ENCODE measurements at regions not wholly inside any gene's neighbourhood (a gene's known extent, or its start where the extent isn't known, plus 50 kb on each side); places are given as distances from the start of the nearest gene placed in this dataset.
"Not testable (repeated sequence)": the region's sequence is repeated elsewhere in the genome, so short reads cannot be mapped to it uniquely, and the experiment has no call there.

DNA sequence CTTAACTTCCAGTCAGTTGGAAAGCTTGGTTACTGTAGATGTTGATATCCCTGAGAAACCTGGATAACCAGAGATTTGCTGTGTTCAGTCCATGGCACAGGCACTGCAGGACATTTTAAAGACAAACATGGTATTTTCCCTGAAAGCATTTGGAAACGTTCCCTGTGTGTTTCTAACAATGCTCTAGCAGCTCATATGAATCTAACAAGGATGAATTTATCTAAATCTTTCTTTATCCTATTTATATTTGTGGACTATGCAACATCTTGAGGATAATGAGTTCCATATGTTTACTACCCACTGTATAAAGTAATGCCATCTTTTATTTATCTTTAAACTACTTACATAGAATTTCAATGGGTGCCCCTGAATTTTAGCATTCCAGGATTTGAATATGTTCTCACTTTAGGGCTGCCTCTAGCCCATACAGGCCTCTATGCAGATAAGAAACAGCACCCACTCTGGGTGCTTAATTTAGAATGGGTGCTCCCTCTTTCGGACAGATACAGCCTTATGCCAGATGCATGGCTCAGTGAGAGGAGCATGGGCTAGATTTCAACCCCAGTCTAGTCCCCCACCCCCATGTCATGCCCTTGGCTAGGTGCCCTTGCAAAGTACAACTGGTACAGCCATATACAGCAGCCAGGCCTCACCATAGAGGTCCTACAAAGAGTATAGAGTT lies 50.6 kb upstream of the NEMP2 start:
- no peak for DNase-seq

DNA sequence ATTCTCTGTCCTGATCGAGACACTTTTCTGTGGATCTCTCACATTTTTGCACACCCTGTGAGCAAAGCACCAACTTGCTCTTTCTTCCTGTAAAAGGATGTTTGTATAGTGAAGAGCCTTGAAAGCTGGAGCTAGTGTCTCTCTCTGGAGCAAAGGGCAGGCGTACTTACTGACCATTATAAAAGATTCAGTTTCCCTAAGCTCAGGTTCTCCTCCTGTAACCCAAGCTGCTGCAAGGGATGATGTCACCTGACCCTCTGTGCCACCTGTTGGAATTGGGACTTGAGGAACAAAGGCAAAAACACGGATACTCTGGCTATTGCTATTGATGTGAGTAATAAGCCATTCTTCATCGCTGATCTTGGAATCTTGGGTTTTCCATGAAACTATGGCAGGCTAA lies 52.6 kb upstream of the NEMP2 start:
- no peak for DNase-seq

DNA sequence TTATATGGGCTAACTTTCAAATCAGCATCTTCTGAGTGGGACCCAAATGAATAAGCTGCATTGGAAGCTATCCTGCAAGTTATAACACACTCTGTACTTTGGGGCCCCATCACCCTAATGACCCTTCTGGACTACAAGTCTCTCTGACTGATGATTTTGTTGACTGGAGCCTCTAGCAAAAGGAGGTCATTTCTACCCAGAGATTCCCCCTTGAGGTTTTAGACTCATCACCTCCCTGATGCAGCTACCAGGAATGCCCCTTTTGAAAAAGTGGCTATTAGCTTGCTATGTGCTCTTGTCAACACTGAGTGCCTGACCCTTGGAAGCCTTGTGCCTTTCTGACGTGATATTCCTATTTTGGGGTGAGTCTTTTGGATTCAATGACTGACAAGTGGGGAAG lies 54.5 kb upstream of the NEMP2 start:
- DNase-seq = no peak

DNA sequence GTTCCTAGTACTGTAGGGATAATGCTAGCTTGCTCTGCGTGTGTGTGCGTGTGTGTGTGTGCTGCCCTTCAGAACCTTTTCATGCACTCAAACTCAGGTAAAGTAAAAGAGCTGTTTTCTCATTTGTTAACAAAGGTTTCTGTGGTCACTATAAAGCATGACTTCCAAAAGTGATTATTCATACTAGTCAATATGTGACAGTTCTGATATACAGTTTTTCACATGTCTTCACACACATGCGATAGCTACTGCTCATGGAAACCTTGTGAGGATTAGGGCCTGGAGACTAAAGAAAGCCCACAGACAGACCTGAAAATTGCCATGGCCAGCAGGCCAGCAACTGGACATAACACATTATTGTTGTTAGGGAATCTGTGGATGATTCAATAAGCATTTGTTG lies 56.9 kb upstream of the NEMP2 start:
- DNase-seq = no peak

DNA sequence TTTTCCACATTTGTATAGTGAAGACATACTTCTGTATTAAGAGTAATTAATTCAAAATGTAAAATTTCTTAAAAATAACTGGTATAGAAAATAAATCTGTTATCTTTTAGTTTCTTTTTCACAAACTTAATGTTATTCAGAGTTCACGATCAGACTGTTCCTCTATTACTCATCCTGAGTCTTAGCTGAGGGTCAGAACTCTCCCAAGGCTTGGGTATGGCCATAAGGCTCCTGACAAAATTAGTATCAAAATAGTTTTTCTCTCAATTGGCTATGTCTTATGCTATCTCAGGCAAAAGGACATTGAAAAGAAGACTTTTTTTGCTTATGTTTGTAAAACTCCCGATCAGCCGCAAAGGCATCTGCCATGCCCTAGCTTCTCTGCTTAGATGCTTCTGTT lies 56.1 kb upstream of the NAB1 start:
- DNase-seq = no peak

DNA sequence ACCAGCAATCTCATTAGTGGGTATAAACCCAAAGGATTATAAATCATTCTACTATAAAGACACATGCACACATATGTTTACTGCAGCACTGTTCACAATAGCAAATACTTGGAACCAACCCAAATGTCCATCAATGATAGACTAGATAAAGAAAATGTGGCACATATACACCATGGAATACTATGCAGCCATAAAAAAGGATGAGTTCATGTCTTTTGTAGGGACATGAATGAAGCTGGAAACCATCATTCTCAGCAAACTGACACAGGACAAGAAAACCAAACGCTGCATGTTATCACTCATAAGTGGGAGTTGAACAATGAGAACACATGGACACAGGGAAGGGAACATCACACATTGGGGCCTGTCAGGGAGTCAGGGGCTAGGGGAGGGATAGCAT lies 53.0 kb upstream of the NAB1 start:
- not testable (repeated sequence) for DNase-seq

DNA sequence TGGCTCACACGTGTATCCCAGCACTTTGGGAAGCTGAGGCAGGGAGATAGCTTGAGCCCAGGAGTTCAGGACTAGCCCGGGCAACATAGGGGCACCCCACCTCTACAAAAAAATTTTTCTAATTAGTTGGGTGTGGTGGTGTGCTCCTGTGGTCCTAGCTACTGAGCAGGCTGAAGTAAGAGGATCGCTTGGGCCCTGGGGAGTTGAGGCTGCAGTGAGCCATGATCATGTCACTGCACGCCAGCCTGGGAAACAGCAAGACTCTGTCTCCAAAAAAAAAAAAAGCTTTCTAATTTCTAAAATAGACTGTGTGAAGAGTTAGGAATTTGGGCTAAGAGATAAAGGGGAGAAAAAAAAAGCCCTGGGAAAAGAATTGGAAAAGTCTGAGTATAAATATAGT lies 51.9 kb upstream of the NAB1 start:
- DNase-seq = no peak

DNA sequence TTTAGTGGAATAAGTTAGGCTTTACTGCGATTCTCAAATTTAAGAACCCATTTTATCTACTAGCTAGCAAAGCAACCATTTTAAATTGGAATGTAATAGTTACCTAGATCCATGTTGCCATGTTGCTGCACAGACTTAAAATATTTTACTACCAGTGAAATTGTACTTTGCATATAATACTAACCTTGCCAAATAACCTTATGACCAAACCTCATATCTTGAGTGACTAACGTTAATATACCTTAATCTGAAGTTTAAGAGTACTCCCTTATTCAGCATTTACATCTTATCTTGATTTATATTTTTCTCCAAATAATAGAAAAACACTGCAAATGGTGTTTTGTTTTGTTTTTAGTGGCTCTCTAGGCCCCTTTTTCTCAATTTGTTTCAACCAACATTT lies 50.3 kb upstream of the NAB1 start:
- peak; percentile 45 for DNase-seq

DNA sequence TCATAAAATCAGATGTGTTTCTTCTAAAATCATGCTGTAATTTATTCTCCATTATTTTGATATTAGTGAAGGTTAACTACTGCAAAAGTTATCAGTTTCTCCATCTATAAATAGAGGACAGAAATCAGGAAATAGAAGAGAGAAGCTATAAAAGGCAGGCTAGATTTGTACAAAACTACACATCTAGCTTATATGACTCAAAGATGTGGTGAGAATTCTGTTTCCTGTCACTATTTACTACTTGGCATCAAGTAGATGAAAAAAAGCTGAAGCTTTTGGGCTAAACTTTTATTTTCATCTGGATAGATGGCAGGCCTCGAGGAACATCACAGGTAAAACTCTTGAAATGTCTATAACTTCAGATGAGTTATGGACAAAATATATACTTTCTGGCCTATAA lies 49.8 kb upstream of the NAB1 start:
- DNase-seq = peak; percentile 16

Data from NCI-H226 (cell line).